GM12878 (cell line): ENCODE measurements at regions not wholly inside any gene's neighbourhood (a gene's known extent, or its start where the extent isn't known, plus 50 kb on each side); places are given as distances from the start of the nearest gene placed in this dataset.

Experiments used
- CTCF ChIP-seq, 3 experiments: IDR thresholded peaks in 2 of 3; conservative IDR thresholded peaks in 1 of 3; 2 replicates each; pipeline ENCODE4 v1.5.1; 2011; ENCODE audit warnings: low read depth in 3 of 3, low read length in 3 of 3, mild to moderate bottlenecking in 3 of 3, control low read depth in 2 of 3, moderate library complexity in 2 of 3, inconsistent platforms in 1 of 3, mixed read lengths in 1 of 3; ENCODE audit not compliant: control insufficient read depth in 2 of 3, insufficient read depth in 1 of 3; ENCODE audit errors: extremely low read depth in 1 of 3
- ESRRA ChIP-seq: IDR thresholded peaks from 2 replicates; pipeline ENCODE4 v1.6.1; 2012; ENCODE audit warnings: mild to moderate bottlenecking, low read length, improper control_type of control experiment
- GABPA ChIP-seq: IDR thresholded peaks from 2 replicates; pipeline ENCODE4 v1.6.1; 2014; ENCODE audit warnings: antibody characterized with exemption, low read depth, mild to moderate bottlenecking, inconsistent platforms
- HDAC2 ChIP-seq: fragments of 200-600 bp; sonication (generic); IDR thresholded peaks from 2 replicates; pipeline ENCODE4 v1.6.1; 2017
- LARP7 ChIP-seq: fragments of 450-650 bp; IDR thresholded peaks from 2 replicates; pipeline ENCODE4 v1.6.1; 2017; ENCODE audit warnings: mild to moderate bottlenecking
- RAD51 ChIP-seq: fragments of 450-650 bp; IDR thresholded peaks from 2 replicates; pipeline ENCODE4 v1.6.1; 2016; ENCODE audit warnings: moderate library complexity, mild to moderate bottlenecking, inconsistent platforms
- ZBTB33 ChIP-seq: fragments of 450-650 bp; IDR thresholded peaks from 2 replicates; pipeline ENCODE4 v1.6.1; 2017; ENCODE audit warnings: mild to moderate bottlenecking
- ZBTB40 ChIP-seq: fragments of 450-650 bp; IDR thresholded peaks from 2 replicates; pipeline ENCODE4 v1.6.1; 2016; ENCODE audit warnings: mild to moderate bottlenecking, moderate library complexity, borderline replicate concordance
- ZNF274 ChIP-seq: IDR thresholded peaks from one replicate; pipeline ENCODE4 v1.8.0; 2011; ENCODE audit not compliant: insufficient read length, insufficient read depth

GRCh38 chr5:156126716-156127115 is 200.2 kb upstream of the SGCD start:
- TF ChIP-seq ZBTB40, result no peak
- no peak for TF ChIP-seq ZBTB33
- no peak for TF ChIP-seq CTCF (IDR thresholded peaks at IDR 0.05 in 2 of 3, conservative IDR thresholded peaks at IDR 0.05 in 1 of 3; ENCODE audit: control insufficient read depth in 2 of 3, extremely low read depth in 1 of 3, insufficient read depth in 1 of 3, low read depth in 3 of 3, low read length in 3 of 3)
- no peak for TF ChIP-seq HDAC2
- TF ChIP-seq RAD51, result no peak
- no peak for TF ChIP-seq ESRRA
- no peak for TF ChIP-seq GABPA
- TF ChIP-seq LARP7, result no peak
- no peak for TF ChIP-seq ZNF274
